ENCODE measurements at regions not wholly inside any gene's neighbourhood (a gene's known extent, or its start where the extent isn't known, plus 50 kb on each side); places are given as distances from the start of the nearest gene placed in this dataset.
A peak's percentile ranks its signal among the peaks of the same experiment; 100 is the strongest.
"Not testable (repeated sequence)": the region's sequence is repeated elsewhere in the genome, so short reads cannot be mapped to it uniquely, and the experiment has no call there.

GRCh38 chr4:128758314-128758922 lies 51.1 kb upstream of the JADE1 start:
- no peak for DNase-seq

GRCh38 chr4:128757712-128758111 lies 51.8 kb upstream of the JADE1 start:
- peak in 1 of 2 donors; percentile 2 for DNase-seq

GRCh38 chr4:128751354-128751753 lies 58.1 kb upstream of the JADE1 start:
- no peak for DNase-seq

- DNase-seq = not testable (repeated sequence)
Measured at GRCh38 chr4:128741748-128742147, 67.8 kb upstream of the JADE1 start.

- DNase-seq = no peak
Measured at GRCh38 chr4:128737098-128737513, 72.4 kb upstream of the JADE1 start.

- no peak for DNase-seq
Measured at GRCh38 chr4:128735714-128736113, 73.8 kb upstream of the JADE1 start.

- no peak for DNase-seq
Measured at GRCh38 chr4:128728190-128728589, 81.3 kb upstream of the JADE1 start.

- DNase-seq = no peak
Measured at GRCh38 chr4:128727658-128728057, 81.8 kb upstream of the JADE1 start.

- no peak for DNase-seq
Measured at GRCh38 chr4:128725405-128726055, 84.0 kb upstream of the JADE1 start.

GRCh38 chr4:128722911-128723310 lies 86.6 kb upstream of the JADE1 start:
- no peak for DNase-seq

- DNase-seq = no peak
Measured at GRCh38 chr4:128721896-128722295, 87.6 kb upstream of the JADE1 start.

- no peak for DNase-seq
Measured at GRCh38 chr4:128720270-128720669, 89.2 kb upstream of the JADE1 start.

GRCh38 chr4:128718768-128719167 lies 90.7 kb upstream of the JADE1 start:
- DNase-seq = no peak

- peak in 1 of 2 donors; percentile 27 for DNase-seq
Measured at GRCh38 chr4:128716338-128716737, 93.2 kb upstream of the JADE1 start.

- no peak for DNase-seq
Measured at GRCh38 chr4:128715616-128716015, 93.9 kb upstream of the JADE1 start.

GRCh38 chr4:128711361-128711760 lies 98.1 kb upstream of the JADE1 start:
- no peak for DNase-seq

- DNase-seq = no peak
Measured at GRCh38 chr4:128709268-128709667, 100.2 kb upstream of the JADE1 start.

- DNase-seq = no peak
Measured at GRCh38 chr4:128707864-128708263, 101.6 kb upstream of the JADE1 start.

- no peak for DNase-seq
Measured at GRCh38 chr4:128703948-128704347, 105.6 kb upstream of the JADE1 start.

GRCh38 chr4:128700659-128701350 lies 108.7 kb upstream of the JADE1 start:
- no peak for DNase-seq

GRCh38 chr4:128698386-128698785 lies 111.1 kb upstream of the JADE1 start:
- DNase-seq = no peak

GRCh38 chr4:128697323-128697722 lies 112.2 kb upstream of the JADE1 start:
- DNase-seq = no peak

- no peak for DNase-seq
Measured at GRCh38 chr4:128690011-128690410, 119.5 kb upstream of the JADE1 start.

- no peak for DNase-seq
Measured at GRCh38 chr4:128688846-128689437, 120.6 kb upstream of the JADE1 start.
